NCI-H2171 treated with DMSO at 0.1 percent for 48 hours (cell line): ENCODE measurements at regions not wholly inside any gene's neighbourhood (a gene's known extent, or its start where the extent isn't known, plus 50 kb on each side); places are given as distances from the start of the nearest gene placed in this dataset.
A peak's percentile ranks its signal among the peaks of the same experiment; 100 is the strongest.
"Not testable (repeated sequence)": the region's sequence is repeated elsewhere in the genome, so short reads cannot be mapped to it uniquely, and the experiment has no call there.

Experiments
- DNase-seq: peaks from one replicate; lab custom pipeline; 2025; lab: John Stamatoyannopoulos, UW

GRCh38 chr2:57707794-57708193 is 338.8 kb upstream of the VRK2 start:
- not testable (repeated sequence) for DNase-seq

GRCh38 chr2:57711991-57712390 is 334.6 kb upstream of the VRK2 start:
- DNase-seq: no peak

GRCh38 chr2:57720728-57721627 is 325.6 kb upstream of the VRK2 start:
- DNase-seq: peak; percentile 63

- no peak for DNase-seq
Measured at GRCh38 chr2:57725337-57725947, 321.2 kb upstream of the VRK2 start.

GRCh38 chr2:57726294-57726693 is 320.3 kb upstream of the VRK2 start:
- no peak for DNase-seq

- DNase-seq: no peak
Measured at GRCh38 chr2:57728691-57729090, 317.9 kb upstream of the VRK2 start.

GRCh38 chr2:57733956-57734355 is 312.6 kb upstream of the VRK2 start:
- no peak for DNase-seq

- DNase-seq: no peak
Measured at GRCh38 chr2:57740891-57741290, 305.7 kb upstream of the VRK2 start.

- no peak for DNase-seq
Measured at GRCh38 chr2:57753636-57754035, 293.0 kb upstream of the VRK2 start.

GRCh38 chr2:57758686-57759085 is 287.9 kb upstream of the VRK2 start:
- DNase-seq: no peak

- no peak for DNase-seq
Measured at GRCh38 chr2:57759131-57759530, 287.5 kb upstream of the VRK2 start.

GRCh38 chr2:57759822-57760300 is 286.7 kb upstream of the VRK2 start:
- DNase-seq: peak; percentile 83

- no peak for DNase-seq
Measured at GRCh38 chr2:57760381-57760801, 286.2 kb upstream of the VRK2 start.

GRCh38 chr2:57776916-57777315 is 269.7 kb upstream of the VRK2 start:
- DNase-seq: no peak

GRCh38 chr2:57782587-57782986 is 264.0 kb upstream of the VRK2 start:
- no peak for DNase-seq

- no peak for DNase-seq
Measured at GRCh38 chr2:57793310-57793709, 253.3 kb upstream of the VRK2 start.

- no peak for DNase-seq
Measured at GRCh38 chr2:57796527-57796926, 250.1 kb upstream of the VRK2 start.

- no peak for DNase-seq
Measured at GRCh38 chr2:57798346-57798745, 248.3 kb upstream of the VRK2 start.

GRCh38 chr2:57802243-57802642 is 244.4 kb upstream of the VRK2 start:
- no peak for DNase-seq

GRCh38 chr2:57804971-57805370 is 241.6 kb upstream of the VRK2 start:
- DNase-seq: no peak

GRCh38 chr2:57806449-57806968 is 240.1 kb upstream of the VRK2 start:
- no peak for DNase-seq

GRCh38 chr2:57809230-57809629 is 237.4 kb upstream of the VRK2 start:
- DNase-seq: no peak

GRCh38 chr2:57821088-57821487 is 225.5 kb upstream of the VRK2 start:
- no peak for DNase-seq
